SIG-M5 treated with dmso at 0.1 percent for 504 hours (cell line): ENCODE measurements at regions not wholly inside any gene's neighbourhood (a gene's known extent, or its start where the extent isn't known, plus 50 kb on each side); places are given as distances from the start of the nearest gene placed in this dataset.
"Not testable (repeated sequence)": the region's sequence is repeated elsewhere in the genome, so short reads cannot be mapped to it uniquely, and the experiment has no call there.

Experiments
- DNase-seq: peaks from one replicate; lab custom pipeline; 2025; ENCODE audit not compliant: unreplicated experiment; lab: John Stamatoyannopoulos, UW

GRCh38 chr3:40925231-40925630 lies 274.1 kb upstream of the CTNNB1 start:
- DNase-seq: no peak

- peak; percentile 15 for DNase-seq
These were observed 269.2 kb upstream of the CTNNB1 start for GRCh38 chr3:40930131-40930538.

- DNase-seq: no peak
These were observed 268.5 kb upstream of the CTNNB1 start for GRCh38 chr3:40930756-40931155.

GRCh38 chr3:40938591-40938990 lies 260.7 kb upstream of the CTNNB1 start:
- DNase-seq: no peak

- no peak for DNase-seq
These were observed 260.1 kb upstream of the CTNNB1 start for GRCh38 chr3:40939030-40939740.

GRCh38 chr3:40939741-40940130 lies 259.6 kb upstream of the CTNNB1 start:
- DNase-seq: no peak

GRCh38 chr3:40940651-40941050 lies 258.7 kb upstream of the CTNNB1 start:
- DNase-seq: no peak

- not testable (repeated sequence) for DNase-seq
These were observed 252.3 kb upstream of the CTNNB1 start for GRCh38 chr3:40947022-40947421.

GRCh38 chr3:40949347-40949746 lies 250.0 kb upstream of the CTNNB1 start:
- DNase-seq: not testable (repeated sequence)

GRCh38 chr3:40951636-40952035 lies 247.7 kb upstream of the CTNNB1 start:
- no peak for DNase-seq

GRCh38 chr3:40961104-40961857 lies 238.0 kb upstream of the CTNNB1 start:
- no peak for DNase-seq

GRCh38 chr3:40962721-40963120 lies 236.6 kb upstream of the CTNNB1 start:
- no peak for DNase-seq

- no peak for DNase-seq
These were observed 230.6 kb upstream of the CTNNB1 start for GRCh38 chr3:40968666-40969065.

- no peak for DNase-seq
These were observed 230.0 kb upstream of the CTNNB1 start for GRCh38 chr3:40969341-40969740.

GRCh38 chr3:40969756-40970466 lies 229.4 kb upstream of the CTNNB1 start:
- DNase-seq: no peak

GRCh38 chr3:40971191-40972168 lies 227.8 kb upstream of the CTNNB1 start:
- peak; percentile 98 for DNase-seq

- DNase-seq: no peak
These were observed 227.0 kb upstream of the CTNNB1 start for GRCh38 chr3:40972350-40972749.

GRCh38 chr3:40973141-40973540 lies 226.2 kb upstream of the CTNNB1 start:
- DNase-seq: no peak

- no peak for DNase-seq
These were observed 223.6 kb upstream of the CTNNB1 start for GRCh38 chr3:40975711-40976121.

GRCh38 chr3:40976241-40976640 lies 223.1 kb upstream of the CTNNB1 start:
- DNase-seq: no peak

- no peak for DNase-seq
These were observed 220.9 kb upstream of the CTNNB1 start for GRCh38 chr3:40978442-40978841.
